Stimulated activated naive CD8-positive, alpha-beta T cell treated with anti-CD3 and anti-CD28 coated beads, Interleukin-15, Interleukin-2, amounts not matched to agents 100 U/mL and 50 U/mL, for 24 hours (primary cell): ENCODE measurements at regions not wholly inside any gene's neighbourhood (a gene's known extent, or its start where the extent isn't known, plus 50 kb on each side); places are given as distances from the start of the nearest gene placed in this dataset.

Source experiments
- ATAC-seq: fragments of 150-1000 bp; cut with Tn5 transposase; one replicate; pipeline ENCODE4 v1.10.0; 2021
- DNase-seq: peaks from one replicate; pipeline ENCODE4 v3.0.0; 2021

DNA sequence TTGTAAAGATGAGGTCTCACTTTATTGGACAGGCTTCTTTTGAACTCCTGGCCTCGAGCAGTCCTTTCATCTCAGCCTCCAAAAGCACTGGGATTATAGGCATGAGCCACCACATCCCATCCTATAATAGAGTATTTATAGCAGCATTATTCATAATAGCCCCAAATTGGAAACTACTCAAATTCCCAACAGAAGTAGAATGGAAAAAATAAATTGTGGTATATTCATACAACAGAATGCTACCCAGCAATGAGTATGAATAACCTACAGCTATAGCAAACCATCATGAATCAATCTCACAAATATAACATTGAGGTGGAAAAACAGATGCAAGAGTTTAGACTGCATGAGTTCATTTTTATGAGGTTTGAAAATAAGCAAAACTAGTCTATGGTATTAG is 84.8 kb upstream of the BTBD3 start:
- no peak for DNase-seq
- no peak for ATAC-seq

DNA sequence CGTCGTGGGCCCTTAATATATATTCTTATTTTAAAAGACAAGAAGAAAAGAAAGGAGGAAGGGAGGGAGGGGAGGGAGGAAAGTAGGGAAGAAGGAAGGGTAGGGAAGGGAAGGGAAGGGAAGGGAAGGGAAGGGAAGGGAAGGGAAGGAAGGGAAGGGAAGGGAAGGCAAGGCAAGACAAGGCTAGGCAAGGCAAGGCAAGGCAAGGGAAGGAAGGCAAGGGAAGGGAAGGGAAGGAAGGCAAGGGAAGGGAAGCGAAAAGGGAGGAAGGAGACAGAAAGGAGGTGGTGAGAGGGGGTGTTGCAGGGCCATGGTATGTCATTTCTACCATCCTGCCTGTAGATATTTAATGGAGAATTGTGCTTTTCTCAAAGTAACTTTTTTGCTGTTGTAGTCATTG is 83.9 kb upstream of the BTBD3 start:
- ATAC-seq (no peak), DNase-seq (no peak)

DNA sequence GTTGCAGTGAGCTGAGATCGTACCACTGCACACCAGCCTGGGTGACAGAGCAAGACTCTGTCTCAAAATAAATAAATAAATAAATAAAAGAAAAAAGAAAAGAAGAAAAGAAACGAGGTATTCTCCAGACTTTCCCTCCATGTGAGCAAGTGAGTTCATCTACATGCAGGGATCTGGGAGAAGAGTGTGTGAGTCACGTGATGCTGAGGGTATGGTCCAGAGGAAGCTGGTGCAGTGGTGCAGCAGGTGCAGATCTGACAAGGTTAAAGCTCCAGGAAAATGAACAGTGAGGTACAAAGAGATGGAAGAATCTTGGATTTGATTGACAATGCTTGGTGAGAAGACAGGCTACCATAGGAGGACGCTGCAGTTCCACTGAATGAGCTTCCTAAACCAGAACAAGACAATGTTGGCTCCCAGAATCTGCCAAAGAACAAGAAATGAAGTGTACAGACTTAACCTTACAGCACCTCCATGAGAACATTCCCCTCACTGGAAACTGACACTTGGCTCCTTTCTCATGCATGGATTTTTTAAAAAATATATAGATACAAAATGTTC is 79.5 kb upstream of the BTBD3 start:
- ATAC-seq: no peak

DNA sequence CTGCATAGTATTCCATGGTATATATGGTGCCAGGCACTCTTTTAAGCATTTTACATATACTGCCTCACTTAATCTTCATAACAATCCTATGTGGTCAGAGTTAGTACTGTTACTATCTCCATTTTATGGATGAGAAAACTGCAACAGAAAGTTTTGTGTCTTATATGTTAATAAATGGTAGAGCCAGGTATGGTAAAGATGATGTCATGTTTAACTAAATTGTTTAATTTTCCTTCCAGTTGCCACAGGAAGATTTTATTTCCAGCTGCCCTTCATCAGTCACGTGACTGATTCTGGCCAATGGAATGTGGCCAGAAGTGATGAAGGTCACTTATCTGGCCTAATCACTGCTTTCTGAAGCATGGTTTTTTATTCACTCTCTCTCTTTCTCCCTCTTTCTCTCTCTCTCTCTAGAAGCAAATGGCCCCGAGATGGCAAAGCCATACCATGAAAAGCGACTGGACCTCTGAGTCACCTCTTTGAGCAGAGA is 75.7 kb upstream of the BTBD3 start:
- DNase-seq: no peak
- ATAC-seq: no peak

More for the DNA sequence above, 79.5 kb upstream of the BTBD3 start:
- no peak for DNase-seq

DNA sequence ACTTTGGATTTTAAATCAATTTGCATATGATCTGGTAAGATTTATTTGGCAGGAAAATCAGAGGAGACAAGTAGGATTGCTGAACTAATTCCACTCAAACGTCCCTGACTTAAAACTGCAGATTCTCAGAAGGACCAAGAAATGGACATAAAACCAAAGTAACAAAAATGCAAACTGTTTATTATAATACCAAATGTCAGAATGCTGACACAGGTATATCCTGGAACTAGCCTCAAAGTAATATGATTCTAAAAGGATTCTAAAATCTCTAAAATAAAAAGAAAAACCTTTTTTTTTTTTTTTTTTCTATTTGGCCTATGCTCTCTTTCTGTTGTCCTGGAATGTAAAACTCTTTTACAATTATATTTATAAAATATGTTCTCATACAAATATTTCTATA is 74.4 kb upstream of the BTBD3 start:
- no peak for DNase-seq
- ATAC-seq: no peak

DNA sequence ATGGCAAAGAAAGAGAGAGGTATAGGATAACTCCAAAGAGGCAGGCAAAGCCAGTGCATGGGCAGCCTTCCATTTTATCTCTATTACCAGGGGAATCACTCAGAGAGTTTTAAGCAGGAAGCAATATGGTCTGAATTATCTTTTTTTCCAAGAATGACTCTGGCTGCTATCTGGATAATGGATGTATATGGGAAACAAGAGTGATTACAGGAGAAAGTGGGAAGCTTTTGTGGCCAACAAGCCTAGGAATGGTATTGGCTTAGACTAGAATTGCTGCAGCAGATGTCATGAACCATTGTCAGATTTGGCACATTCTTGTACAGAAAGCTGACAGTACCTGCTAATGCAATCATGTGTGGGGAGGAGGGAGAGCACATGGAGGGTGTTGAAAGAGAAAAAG is 73.0 kb upstream of the BTBD3 start:
- ATAC-seq: no peak
- no peak for DNase-seq

DNA sequence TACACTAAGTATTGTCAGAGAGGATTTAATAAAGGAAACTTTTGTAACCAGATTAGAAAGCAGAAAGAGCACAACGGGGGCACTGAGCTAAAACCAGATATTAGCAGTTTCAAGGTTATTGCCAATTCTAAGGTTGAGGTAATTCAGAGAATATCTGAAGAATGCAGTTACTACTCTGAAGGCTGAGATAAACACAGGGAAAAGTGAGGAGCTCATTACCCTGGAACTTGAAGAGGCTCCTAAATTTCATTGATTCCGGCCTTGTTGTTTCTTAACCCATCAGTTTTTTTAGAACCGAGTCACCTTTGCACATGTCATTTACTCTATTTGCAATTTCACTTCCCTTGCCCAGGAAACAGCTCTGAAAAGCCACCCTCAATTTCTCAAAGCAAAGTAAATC is 72.4 kb upstream of the BTBD3 start:
- DNase-seq (no peak), ATAC-seq (no peak)

DNA sequence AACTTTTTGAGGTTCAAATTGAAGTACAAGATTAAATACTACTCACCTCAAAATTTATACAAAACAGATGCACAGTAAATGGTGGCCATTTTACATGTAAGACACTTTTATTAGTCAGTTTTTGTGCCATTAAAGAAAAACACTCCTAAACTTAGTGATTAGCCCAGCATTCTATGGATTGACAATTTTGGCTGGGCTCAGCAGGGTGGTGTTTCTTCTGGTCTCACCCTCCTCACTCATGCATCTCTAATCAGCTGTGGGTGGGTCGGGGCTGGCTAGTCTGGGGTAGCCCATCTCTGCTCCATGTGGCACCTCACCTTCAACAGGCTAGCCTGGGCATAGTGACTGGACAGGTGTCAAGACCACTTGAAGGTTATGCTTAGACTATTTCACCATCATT is 71.6 kb upstream of the BTBD3 start:
- DNase-seq: no peak
- no peak for ATAC-seq

DNA sequence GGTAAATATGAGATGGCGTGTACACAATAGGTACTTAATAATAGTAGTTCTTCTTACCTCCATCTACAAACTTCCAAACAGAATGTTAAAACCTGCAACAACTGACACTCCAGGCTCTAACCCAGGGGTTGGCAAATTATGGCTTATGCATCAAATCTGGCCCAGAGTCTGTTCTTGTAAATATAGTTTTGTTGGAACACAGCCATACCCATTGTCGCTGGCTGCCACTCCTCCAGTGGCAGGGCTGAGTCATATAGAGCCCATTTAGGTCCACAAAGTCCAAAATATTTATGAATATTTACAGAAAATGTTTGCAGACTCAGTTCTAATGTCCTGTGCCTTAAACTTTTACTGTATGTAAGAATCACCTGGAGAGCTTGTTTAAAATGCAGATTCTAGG is 69.9 kb upstream of the BTBD3 start:
- no peak for ATAC-seq
- DNase-seq: no peak

DNA sequence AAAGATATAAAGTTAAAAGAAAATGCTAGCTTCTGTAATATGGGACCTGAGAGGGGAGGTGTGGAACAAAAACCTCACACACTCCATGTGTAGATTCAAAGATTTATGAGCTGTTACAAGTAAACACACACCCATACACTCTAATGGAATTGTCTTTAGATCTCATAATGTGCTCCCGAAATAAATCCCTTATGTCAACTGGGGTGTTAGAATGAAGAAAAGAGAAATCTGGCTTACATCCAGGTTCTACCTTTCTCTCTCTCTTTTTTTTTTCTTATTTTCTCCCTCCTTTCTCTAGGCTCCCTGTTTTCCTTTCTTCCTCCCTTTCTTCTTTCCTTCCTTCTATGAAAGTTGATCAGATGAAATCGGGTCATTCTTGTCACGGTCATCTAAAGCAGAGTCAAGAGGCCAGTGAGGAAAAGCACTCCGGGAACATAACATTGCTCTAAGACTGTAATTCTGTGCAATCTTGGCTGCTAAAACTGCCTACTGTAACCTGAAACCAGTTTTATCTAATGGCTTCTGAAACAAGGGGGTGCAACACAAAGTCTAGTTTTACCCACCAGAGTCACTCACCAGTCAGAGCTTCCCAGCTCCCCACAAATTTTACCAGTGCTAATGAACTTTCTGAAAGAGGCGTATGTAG is 68.3 kb upstream of the BTBD3 start:
- DNase-seq: no peak
- no peak for ATAC-seq

DNA sequence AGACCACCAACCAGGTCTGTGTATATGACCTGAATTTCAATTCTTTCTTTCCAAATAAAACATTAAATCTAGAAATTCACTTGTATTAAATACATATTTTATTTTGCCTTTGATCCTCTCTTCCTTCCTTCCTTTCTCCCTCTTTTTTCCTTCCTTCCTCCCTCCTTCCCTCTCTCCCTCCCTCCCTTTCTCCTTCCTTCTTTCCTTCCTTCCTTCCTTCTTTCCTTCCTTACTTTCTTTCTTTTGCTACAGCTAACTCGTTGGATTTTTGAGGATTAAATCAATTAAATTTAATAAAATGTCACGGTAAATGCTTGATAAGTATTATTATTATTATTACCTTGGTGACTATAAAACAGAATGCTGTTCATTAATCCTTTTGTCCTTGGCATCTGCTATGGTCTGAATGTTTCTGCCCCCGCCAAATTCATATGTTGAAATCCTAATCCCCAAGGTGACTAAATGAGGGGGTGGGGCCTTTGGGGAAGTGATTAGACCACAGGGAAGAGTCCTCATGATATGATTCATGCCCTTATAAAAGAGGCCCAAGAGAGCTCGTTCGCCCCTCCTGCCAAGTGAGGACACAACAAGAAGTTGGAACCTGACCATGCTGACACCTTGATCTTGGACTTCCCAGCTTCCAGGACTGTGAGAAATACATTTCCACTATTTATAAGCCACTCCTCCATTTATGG is 67.6 kb upstream of the BTBD3 start:
- DNase-seq: no peak
- ATAC-seq: no peak

DNA sequence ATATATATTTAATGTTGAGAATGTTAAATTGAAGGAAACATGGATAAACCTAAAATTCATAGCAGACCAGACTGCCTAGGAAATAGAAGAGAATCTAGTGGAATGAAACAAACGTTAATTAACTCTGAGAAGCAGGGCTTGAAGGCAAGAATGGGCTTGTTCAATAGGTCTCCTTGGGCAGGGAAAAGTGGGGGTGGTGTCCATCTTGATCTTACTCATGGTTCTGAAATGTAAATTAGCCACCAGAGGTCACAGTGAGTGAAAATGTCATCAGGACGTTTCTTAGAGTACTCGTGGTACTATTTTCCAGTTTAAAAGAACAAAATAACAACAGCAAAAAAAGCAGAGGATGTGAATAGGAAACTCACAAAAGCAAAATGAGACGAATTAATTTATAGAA is 66.8 kb upstream of the BTBD3 start:
- ATAC-seq (no peak), DNase-seq (no peak)

DNA sequence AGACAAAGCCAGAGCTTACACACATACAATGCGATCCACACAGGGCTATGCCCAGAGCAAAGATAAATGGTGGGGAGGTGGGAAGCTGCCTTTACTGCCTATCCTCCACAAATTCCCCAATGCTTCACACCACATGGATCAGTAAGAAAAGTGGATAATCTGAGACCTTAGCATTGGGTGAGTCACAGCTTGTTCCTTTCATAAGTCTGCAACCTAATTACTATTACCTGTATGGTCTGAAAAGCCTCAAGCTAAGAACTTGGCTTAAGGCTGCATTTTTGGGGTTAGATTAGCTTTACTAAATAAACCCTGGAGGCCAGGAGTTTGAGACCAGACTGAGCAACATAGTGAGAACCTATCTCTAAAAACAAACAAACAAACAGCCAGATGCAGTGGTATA is 66.0 kb upstream of the BTBD3 start:
- ATAC-seq (no peak), DNase-seq (no peak)

DNA sequence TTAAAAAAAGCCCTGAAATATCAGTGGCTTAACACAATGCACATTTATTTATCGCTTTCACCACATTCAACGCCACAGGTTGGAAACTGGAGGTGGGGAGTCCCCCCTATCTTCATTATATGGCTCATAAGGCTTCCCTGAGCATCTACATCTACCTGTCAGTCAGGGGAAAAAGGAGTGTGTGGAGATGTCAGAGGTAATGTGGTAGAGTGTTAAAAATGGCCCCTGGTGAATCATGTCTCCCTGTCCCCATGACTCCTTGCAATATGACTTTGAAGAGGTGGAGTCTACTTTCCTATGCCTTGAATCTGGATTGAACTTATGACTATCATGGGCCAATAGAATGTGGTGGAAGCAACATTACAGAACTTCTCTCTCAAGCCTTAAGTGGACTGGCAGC is 65.5 kb upstream of the BTBD3 start:
- DNase-seq (no peak), ATAC-seq (peak; percentile 49)

DNA sequence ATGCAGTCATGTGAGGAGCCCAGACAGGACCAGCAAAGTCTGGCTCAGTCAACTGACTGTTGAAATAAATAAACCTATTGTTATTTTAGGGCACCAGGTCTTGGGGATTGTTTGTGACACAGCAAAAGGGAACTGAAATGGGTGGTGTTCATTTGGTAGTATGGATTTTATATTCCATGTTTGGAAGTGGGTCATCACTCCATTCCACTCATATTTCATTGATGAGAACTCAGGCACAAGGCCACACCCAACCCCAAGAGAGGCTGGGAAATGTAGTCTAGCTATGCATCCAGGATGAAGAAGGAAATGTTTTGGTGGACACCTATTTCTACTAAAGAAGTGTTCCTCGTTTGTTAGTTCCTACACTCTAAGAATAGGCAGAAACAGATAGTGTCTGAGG is 64.9 kb upstream of the BTBD3 start:
- ATAC-seq (no peak), DNase-seq (no peak)

DNA sequence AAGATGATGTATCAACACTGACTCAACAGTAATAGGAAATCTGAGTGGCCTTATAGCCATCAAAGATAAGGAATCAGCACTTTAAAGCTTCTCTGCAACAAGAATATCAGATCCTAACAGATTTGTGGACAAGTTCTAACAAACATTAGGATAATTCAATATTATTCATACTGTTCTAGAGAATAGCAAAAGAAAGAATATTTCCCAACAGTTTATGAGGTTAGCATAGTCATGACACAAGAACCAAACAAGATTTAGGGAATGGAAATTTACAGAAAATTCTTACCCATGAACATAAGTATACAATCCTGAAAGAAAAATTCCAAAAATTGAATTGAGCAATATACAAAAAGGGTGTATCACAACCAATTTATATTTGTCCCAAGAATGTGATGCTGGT is 64.3 kb upstream of the BTBD3 start:
- DNase-seq (no peak), ATAC-seq (no peak)

DNA sequence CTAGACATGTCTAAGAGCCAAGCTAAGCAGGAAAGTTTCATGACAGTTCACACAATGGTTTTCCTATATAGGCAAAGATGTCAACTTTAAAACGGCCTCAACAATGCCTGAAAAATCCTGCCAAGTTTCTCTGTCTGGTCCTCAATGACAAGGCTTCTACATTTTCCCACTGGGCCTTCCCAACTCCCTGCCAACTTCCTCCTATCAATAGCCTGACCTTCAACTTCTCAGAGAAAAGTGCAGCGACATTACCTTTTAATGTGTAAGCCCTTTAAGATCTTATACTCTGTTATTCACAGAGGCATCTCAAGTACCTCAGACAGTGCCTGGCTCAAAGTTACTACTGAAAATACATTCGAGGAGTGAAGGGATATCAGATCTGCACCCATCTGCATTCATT is 56.2 kb upstream of the BTBD3 start:
- no peak for DNase-seq
- no peak for ATAC-seq

DNA sequence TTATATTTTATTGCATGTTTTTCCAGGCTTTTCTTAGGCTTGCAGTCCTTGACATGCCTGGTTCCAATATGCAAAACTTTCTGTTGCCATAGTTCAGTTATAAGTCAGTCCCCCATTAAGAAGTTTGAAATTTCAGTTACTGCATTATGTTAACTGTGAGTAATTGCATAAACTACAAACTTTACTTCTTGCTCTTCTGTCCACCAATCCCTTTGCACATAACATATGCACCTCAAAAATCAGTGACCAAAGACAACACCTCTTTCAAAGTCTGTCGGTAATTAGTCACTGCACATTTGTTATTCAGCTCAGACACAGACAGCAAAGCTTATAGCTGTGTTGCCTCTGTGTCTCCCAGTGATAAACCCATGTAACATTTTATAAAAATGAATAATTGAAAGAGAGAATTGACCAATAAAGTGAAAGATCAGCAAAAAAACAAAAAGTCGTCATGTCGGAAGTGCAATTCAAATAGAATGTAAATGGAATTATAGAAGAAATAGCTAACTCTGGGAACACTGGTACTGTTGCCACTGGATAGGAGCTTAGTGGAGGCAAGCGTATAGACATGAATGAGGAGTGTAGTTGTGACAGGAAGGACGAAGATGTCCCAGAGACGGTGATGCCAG is 50.3 kb upstream of the BTBD3 start:
- no peak for ATAC-seq
- DNase-seq: no peak
